HepG2 (cell line): ENCODE measurements at regions not wholly inside any gene's neighbourhood (a gene's known extent, or its start where the extent isn't known, plus 50 kb on each side); places are given as distances from the start of the nearest gene placed in this dataset.

Experiments used
- ATAC-seq: fragments of 200-7000 bp; cut with Tn5 transposase; 3 replicates; pipeline ENCODE4 v1.9.1; 2020; ENCODE audit warnings: mild to moderate bottlenecking, moderate library complexity
- BruUV-seq: library from RNA; stranded (reverse); fragments of 400-500 nt; replicated peaks from 2 replicates; lab custom pipeline; 2021; lab: Mats Ljungman, UMichigan
- CTCF ChIA-PET: fragments of 300-600 bp; formaldehyde crosslinking; extraction: SDS; loops from one replicate; lab custom pipeline; 2021; ENCODE audit warnings: low total read pairs, inconsistent platforms, low intra/inter-chr PET ratio; lab: Yijun Ruan, JAX
- POLR2A ChIA-PET: fragments of 350-600 bp; sonication (Branson Sonifier 250); formaldehyde crosslinking; loops from one replicate; lab custom pipeline; 2020; ENCODE audit warnings: antibody characterized with exemption, inconsistent platforms; lab: Yijun Ruan, JAX
- DNase-seq: peaks from one replicate; pipeline ENCODE4 v3.0.0-alpha.2; 2015; ENCODE audit warnings: low spot score
- FAIRE-seq: peaks from 3 replicates; lab custom pipeline; 2011; peaks lifted over from hg19 to GRCh38; lab: Jason Lieb, UNC
- H2AFZ ChIP-seq: one replicate; pipeline ENCODE4 v1.6.1; 2011; ENCODE audit warnings: low read length, inconsistent platforms
- H3K27ac ChIP-seq: fragments of 300-600 bp; 3 replicates; pipeline ENCODE4 v1.8.0; 2011; ENCODE audit warnings: mixed run types, mild to moderate bottlenecking, mixed read lengths, low read length, inconsistent platforms; ENCODE audit not compliant: insufficient read depth; ENCODE audit errors: extremely low read length
- H3K27me3 ChIP-seq, 2 experiments: fragments of 200-600 bp in 1 of 2; 2 replicates in 1 of 2; 3 replicates in 1 of 2; pipeline versions ENCODE4 v1.6.0 to v1.8.0; 2011; ENCODE audit warnings: low read length in 2 of 2, mild to moderate bottlenecking in 2 of 2, moderate library complexity in 2 of 2, inconsistent platforms in 1 of 2; ENCODE audit not compliant: insufficient read depth in 2 of 2, control insufficient read depth in 1 of 2
- H3K36me3 ChIP-seq, 2 experiments: fragments of 200-600 bp in 1 of 2; replicated peaks in 1 of 2; 2 replicates in 1 of 2; 3 replicates in 1 of 2; pipeline versions ENCODE4 v1.5.1 to v1.8.0; 2011; ENCODE audit warnings: low read length in 2 of 2, inconsistent platforms in 1 of 2; ENCODE audit not compliant: insufficient read depth in 2 of 2, control insufficient read depth in 1 of 2
- H3K4me1 ChIP-seq: 2 replicates; pipeline ENCODE4 v1.5.1; 2012; ENCODE audit warnings: low read length, inconsistent platforms; ENCODE audit not compliant: insufficient read depth
- H3K4me2 ChIP-seq: 2 replicates; pipeline ENCODE4 v1.6.0; 2011; ENCODE audit warnings: low read depth, low read length, inconsistent platforms
- H3K4me3 ChIP-seq, 3 experiments: fragments of 200-600 bp in 1 of 3; sonication (generic), shearing (Covaris generic) in 1 of 3; replicated peaks in 1 of 3; 2 replicates each; pipeline ENCODE4 v1.5.1; 2011 to 2016; ENCODE audit warnings: low read length in 3 of 3, inconsistent platforms in 2 of 3, low read depth in 2 of 3, mild to moderate bottlenecking in 2 of 3, control low read depth in 1 of 3, mixed read lengths in 1 of 3; ENCODE audit not compliant: insufficient read depth in 1 of 3
- H3K79me2 ChIP-seq: one replicate; pipeline ENCODE4 v1.6.1; 2011; ENCODE audit warnings: low read length, inconsistent platforms; ENCODE audit not compliant: insufficient read depth
- H3K9ac ChIP-seq: 2 replicates; pipeline ENCODE4 v1.6.0; 2011; ENCODE audit warnings: mild to moderate bottlenecking, low read depth, low read length, inconsistent platforms; ENCODE audit not compliant: insufficient read depth
- H3K9me3 ChIP-seq: 2 replicates; pipeline ENCODE4 v1.5.1; 2012; ENCODE audit warnings: mild to moderate bottlenecking, low read length
- H4K20me1 ChIP-seq: 2 replicates; pipeline ENCODE4 v1.6.0; 2011; ENCODE audit warnings: inconsistent platforms, mild to moderate bottlenecking, low read length, moderate library complexity; ENCODE audit not compliant: insufficient read depth
- CREM ChIP-seq, 2 experiments: sonication (generic) in 1 of 2; formaldehyde crosslinking in 1 of 2; IDR thresholded peaks; 2 replicates each; pipeline versions ENCODE4 v1.4.0 to v1.6.1; 2016 to 2020; ENCODE audit warnings: antibody characterized with exemption in 1 of 2, mild to moderate bottlenecking in 1 of 2, missing genetic modification reagents in 1 of 2
- KAT8 ChIP-seq: IDR thresholded peaks from 2 replicates; pipeline ENCODE4 v1.6.1; 2016; ENCODE audit warnings: missing genetic modification reagents, missing compliant biosample characterization
- MAF1 ChIP-seq: sonication (generic); formaldehyde crosslinking; IDR thresholded peaks from 2 replicates; pipeline ENCODE4 v1.5.0; 2020; ENCODE audit warnings: missing genetic modification reagents, borderline replicate concordance
- MLLT10 ChIP-seq: sonication (generic); formaldehyde crosslinking; IDR thresholded peaks from 2 replicates; pipeline ENCODE4 v1.4.0; 2020; ENCODE audit warnings: missing genetic modification reagents
- NR2F6 ChIP-seq, 2 experiments: IDR thresholded peaks; 2 replicates each; pipeline ENCODE4 v1.6.1; 2016; ENCODE audit warnings: antibody characterized with exemption in 1 of 2, mild to moderate bottlenecking in 1 of 2
- ZNF33A ChIP-seq: sonication (generic); formaldehyde crosslinking; IDR thresholded peaks from 2 replicates; pipeline ENCODE4 v1.5.1; 2020; ENCODE audit warnings: missing genetic modification reagents, mild to moderate bottlenecking, moderate library complexity, borderline replicate concordance
- ZNF616 ChIP-seq: sonication (generic); formaldehyde crosslinking; IDR thresholded peaks from 2 replicates; pipeline ENCODE4 v1.5.0; 2020; ENCODE audit warnings: low read depth, mild to moderate bottlenecking, missing genetic modification reagents
- ZNF781 ChIP-seq: sonication (generic); formaldehyde crosslinking; IDR thresholded peaks from 2 replicates; pipeline ENCODE4 v1.5.1; 2020; ENCODE audit warnings: borderline replicate concordance, mild to moderate bottlenecking, missing genetic modification reagents; ENCODE audit errors: not compliant biosample characterization
- WGBS: methylation state at CpG from one replicate; pipeline ENCODE4 v1.1.6; 2017; ENCODE audit warnings: low lambda C conversion rate; 5-methylcytosine and 5-hydroxymethylcytosine counted together
- in situ Hi-C: cut with HindIII; loops from 2 replicates; pipeline ENCODE4 v1.10.0; 2017; ENCODE audit warnings: low pct_unique_long_range_greater_than_20kb; ENCODE audit not compliant: extremely low pct_ligation_motif_present
- intact Hi-C: fragments of 100-400 bp; cut with micrococcal nuclease; formaldehyde crosslinking; loops from one replicate; pipeline ENCODE4 v1.10.0; 2022; ENCODE audit not compliant: unreplicated experiment
- TF ChIP-seq, protein P1 (sequence below): sonication (generic); formaldehyde crosslinking; IDR thresholded peaks from 2 replicates; pipeline ENCODE4 v1.4.0; 2020; ENCODE audit warnings: missing genetic modification reagents
- TF ChIP-seq, protein P2 (sequence below): sonication (generic); formaldehyde crosslinking; IDR thresholded peaks from 2 replicates; pipeline ENCODE4 v1.4.0; 2020; ENCODE audit warnings: mild to moderate bottlenecking, missing genetic modification reagents, borderline replicate concordance

DNA sequence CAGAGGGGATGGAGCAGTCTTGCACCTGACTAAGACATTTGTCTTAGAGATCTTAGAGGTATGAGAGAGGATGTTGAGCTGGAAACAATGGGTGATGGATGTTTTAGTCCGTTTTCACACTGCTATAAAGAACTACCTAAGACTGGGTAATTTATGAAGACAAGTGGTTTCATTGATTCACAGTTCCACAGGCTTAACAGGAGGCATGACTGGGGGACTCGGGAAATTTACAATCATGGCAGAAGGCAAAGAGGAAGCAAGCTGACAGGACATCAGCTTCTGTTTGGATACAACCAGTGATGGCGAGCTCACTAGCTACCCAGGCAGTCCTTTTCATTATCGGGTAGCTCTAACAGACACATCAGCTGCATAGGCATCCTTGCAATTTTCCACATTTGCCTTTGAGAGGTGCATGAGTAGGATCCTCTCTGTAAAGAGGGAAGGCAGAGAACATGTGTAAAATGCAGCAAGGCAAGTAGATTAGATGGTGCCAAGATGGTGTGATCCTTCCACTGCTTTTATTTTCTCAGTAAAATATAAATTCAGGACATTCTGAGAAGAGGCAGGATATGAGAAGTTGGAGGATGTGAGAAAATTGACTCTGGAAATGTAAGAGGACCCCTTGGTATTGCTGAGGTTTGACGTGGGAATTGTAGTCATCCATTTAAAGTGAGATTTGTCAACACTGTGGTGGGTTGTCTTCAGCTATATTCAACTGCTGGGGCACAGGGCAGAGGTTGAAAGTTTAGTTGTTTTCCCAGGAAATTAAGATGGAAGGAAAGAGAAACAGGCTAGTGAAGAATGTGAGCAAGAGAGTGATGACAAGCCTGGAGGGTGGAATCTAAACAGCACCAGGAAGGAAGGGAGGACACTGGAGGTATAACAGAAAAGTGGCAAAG lies 1140.0 kb upstream of the AUTS2 start:
- no peaks in the 10 kb centered on the region for H3K36me3 ChIP-seq
- no peak for ATAC-seq
- no peak overlapping the region for H3K27ac ChIP-seq
- intact Hi-C loops, result no loop called here
- no peak overlapping the region for H3K4me3 ChIP-seq
- FAIRE-seq, result no peak
- H3K9me3 ChIP-seq, result peaks cover 62% of the 10 kb centered on the region
- no peak overlapping the region for H3K4me2 ChIP-seq
- H2AFZ ChIP-seq, result no peak overlapping the region
- no peaks in the 10 kb centered on the region for H4K20me1 ChIP-seq
- in situ Hi-C loops, result no loop called here
- H3K9ac ChIP-seq, result no peak overlapping the region
- H3K79me2 ChIP-seq, result no peaks in the 10 kb centered on the region
- no peaks in the 10 kb centered on the region for H3K27me3 ChIP-seq
- no peak for TF ChIP-seq ZNF781
- POLR2A ChIA-PET, result no interaction called here
- no peak for DNase-seq
- no peaks in the 10 kb centered on the region for H3K4me1 ChIP-seq
- WGBS, result 16% methylated on average over 5 of the region's 5 CpGs
- no TSS peak for BruUV-seq
- CTCF ChIA-PET, result no interaction called here

DNA sequence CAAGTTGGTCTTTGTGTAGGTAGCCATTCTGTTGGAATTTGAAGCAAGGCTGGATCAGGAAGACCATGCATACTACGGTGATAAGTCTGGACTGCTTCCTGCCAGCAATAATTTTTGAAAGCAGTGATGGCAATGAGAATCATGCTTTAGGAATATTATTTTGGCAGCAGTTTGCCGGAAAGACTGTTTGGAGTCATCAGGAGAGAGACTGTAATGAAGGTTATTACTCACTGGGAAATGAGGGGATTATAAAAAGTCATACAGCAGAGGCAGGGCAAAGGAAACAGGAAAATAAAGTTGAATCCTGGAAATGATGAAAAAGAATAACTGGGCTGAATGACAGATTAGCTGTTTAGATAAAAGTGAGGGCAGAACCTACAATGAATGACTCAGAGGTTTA lies 1136.8 kb upstream of the AUTS2 start:
- intact Hi-C loops, result no loop called here
- DNase-seq (no peak), ATAC-seq (no peak), FAIRE-seq (no peak)
- Histone ChIP-seq H3K36me3 (no peaks in the 10 kb centered on the region), H3K4me3 (no peak overlapping the region), H3K79me2 (no peaks in the 10 kb centered on the region), H4K20me1 (no peaks in the 10 kb centered on the region), H2AFZ (no peak overlapping the region), H3K9me3 (peaks cover 50% of the 10 kb centered on the region), H3K27ac (no peak overlapping the region), H3K4me1 (no peaks in the 10 kb centered on the region), H3K9ac (no peak overlapping the region), H3K27me3 (no peaks in the 10 kb centered on the region), H3K4me2 (no peak overlapping the region)
- in situ Hi-C loops, result no loop called here
- 0% methylated on average over 1 of the region's 2 CpGs for WGBS
- ChIA-PET CTCF (no interaction called here), POLR2A (no interaction called here)
- no TSS peak for BruUV-seq
- TF ChIP-seq KAT8, result no peak
- no peak for TF ChIP-seq MAF1
- TF ChIP-seq MLLT10, result no peak
- no peak for TF ChIP-seq ZNF616 (CRISPR knock-in tag)
- no peak for TF ChIP-seq CREM (IDR thresholded peaks at IDR 0.05)
- TF ChIP-seq CREM (CRISPR knock-in tag; IDR thresholded peaks at IDR 0.05), result no peak
- TF ChIP-seq ZNF33A (CRISPR knock-in tag), result no peak
- TF ChIP-seq, protein P1, sequence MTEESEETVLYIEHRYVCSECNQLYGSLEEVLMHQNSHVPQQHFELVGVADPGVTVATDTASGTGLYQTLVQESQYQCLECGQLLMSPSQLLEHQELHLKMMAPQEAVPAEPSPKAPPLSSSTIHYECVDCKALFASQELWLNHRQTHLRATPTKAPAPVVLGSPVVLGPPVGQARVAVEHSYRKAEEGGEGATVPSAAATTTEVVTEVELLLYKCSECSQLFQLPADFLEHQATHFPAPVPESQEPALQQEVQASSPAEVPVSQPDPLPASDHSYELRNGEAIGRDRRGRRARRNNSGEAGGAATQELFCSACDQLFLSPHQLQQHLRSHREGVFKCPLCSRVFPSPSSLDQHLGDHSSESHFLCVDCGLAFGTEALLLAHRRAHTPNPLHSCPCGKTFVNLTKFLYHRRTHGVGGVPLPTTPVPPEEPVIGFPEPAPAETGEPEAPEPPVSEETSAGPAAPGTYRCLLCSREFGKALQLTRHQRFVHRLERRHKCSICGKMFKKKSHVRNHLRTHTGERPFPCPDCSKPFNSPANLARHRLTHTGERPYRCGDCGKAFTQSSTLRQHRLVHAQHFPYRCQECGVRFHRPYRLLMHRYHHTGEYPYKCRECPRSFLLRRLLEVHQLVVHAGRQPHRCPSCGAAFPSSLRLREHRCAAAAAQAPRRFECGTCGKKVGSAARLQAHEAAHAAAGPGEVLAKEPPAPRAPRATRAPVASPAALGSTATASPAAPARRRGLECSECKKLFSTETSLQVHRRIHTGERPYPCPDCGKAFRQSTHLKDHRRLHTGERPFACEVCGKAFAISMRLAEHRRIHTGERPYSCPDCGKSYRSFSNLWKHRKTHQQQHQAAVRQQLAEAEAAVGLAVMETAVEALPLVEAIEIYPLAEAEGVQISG (CRISPR knock-in tag), result no peak
- TF ChIP-seq, protein P2, sequence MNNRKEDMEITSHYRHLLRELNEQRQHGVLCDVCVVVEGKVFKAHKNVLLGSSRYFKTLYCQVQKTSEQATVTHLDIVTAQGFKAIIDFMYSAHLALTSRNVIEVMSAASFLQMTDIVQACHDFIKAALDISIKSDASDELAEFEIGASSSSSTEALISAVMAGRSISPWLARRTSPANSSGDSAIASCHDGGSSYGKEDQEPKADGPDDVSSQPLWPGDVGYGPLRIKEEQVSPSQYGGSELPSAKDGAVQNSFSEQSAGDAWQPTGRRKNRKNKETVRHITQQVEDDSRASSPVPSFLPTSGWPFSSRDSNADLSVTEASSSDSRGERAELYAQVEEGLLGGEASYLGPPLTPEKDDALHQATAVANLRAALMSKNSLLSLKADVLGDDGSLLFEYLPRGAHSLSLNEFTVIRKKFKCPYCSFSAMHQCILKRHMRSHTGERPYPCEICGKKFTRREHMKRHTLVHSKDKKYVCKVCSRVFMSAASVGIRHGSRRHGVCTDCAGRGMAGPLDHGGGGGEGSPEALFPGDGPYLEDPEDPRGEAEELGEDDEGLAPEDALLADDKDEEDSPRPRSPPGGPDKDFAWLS (CRISPR knock-in tag), result no peak
- TF ChIP-seq NR2F6 (IDR thresholded peaks at IDR 0.05), result no peak
- TF ChIP-seq NR2F6 (CRISPR knock-in tag; IDR thresholded peaks at IDR 0.05), result no peak
